Osteoblast (primary cell): ENCODE measurements at regions not wholly inside any gene's neighbourhood (a gene's known extent, or its start where the extent isn't known, plus 50 kb on each side); places are given as distances from the start of the nearest gene placed in this dataset.

ENCODE experiments used
- DNase-seq: peaks from one replicate; pipeline ENCODE4 v3.0.0; 2011; ENCODE audit warnings: low spot score, mixed read lengths; ENCODE audit not compliant: insufficient read length; ENCODE audit errors: missing footprints
- H2AFZ ChIP-seq: 2 replicates; pipeline ENCODE4 v1.6.0; 2011; ENCODE audit warnings: mild to moderate bottlenecking, low read length
- H3K27ac ChIP-seq: 2 replicates; pipeline ENCODE4 v1.5.1; 2011; ENCODE audit warnings: mild to moderate bottlenecking, low read depth, low read length, moderate library complexity
- H3K27me3 ChIP-seq: 2 replicates; pipeline ENCODE4 v1.6.0; 2012; ENCODE audit warnings: mild to moderate bottlenecking, control low read depth, inconsistent platforms, low read length, moderate library complexity; ENCODE audit not compliant: insufficient read depth
- H3K36me3 ChIP-seq: 2 replicates; pipeline ENCODE4 v1.5.1; 2011; ENCODE audit warnings: mild to moderate bottlenecking, low read length, control low read depth, moderate library complexity; ENCODE audit not compliant: insufficient read depth
- H3K4me1 ChIP-seq: 2 replicates; pipeline ENCODE4 v1.5.1; 2011; ENCODE audit warnings: mild to moderate bottlenecking, low read length, control low read depth, moderate library complexity; ENCODE audit not compliant: insufficient read depth
- H3K4me2 ChIP-seq: 2 replicates; pipeline ENCODE4 v1.6.0; 2011; ENCODE audit warnings: mild to moderate bottlenecking, low read length; ENCODE audit not compliant: insufficient read depth
- H3K4me3 ChIP-seq: fragments of 200-600 bp; sonication (generic); 3 replicates; pipeline ENCODE4 v1.5.1; 2012; ENCODE audit warnings: mild to moderate bottlenecking, low read length, inconsistent platforms; ENCODE audit not compliant: insufficient read depth
- H3K79me2 ChIP-seq: 2 replicates; pipeline ENCODE4 v1.6.0; 2012; ENCODE audit warnings: mild to moderate bottlenecking, low read length, control low read depth, inconsistent platforms; ENCODE audit not compliant: insufficient read depth
- H3K9me3 ChIP-seq: 2 replicates; pipeline ENCODE4 v1.5.1; 2011; ENCODE audit warnings: low read depth, low read length, control low read depth
- H4K20me1 ChIP-seq: 2 replicates; pipeline ENCODE4 v1.6.0; 2012; ENCODE audit warnings: mild to moderate bottlenecking, low read length, control low read depth; ENCODE audit not compliant: insufficient read depth
- CTCF ChIP-seq: IDR thresholded peaks from 2 replicates; pipeline ENCODE4 v1.5.1; 2011; ENCODE audit warnings: mild to moderate bottlenecking, low read depth, low read length, moderate library complexity; ENCODE audit errors: extremely low read depth

GRCh38 chr1:106524631-106525030 lies 531.8 kb upstream of the PRMT6 start:
- TF ChIP-seq CTCF, result no peak
- Histone ChIP-seq H4K20me1 (no peaks in the 10 kb centered on the region), H3K27ac (no peak overlapping the region), H3K4me1 (peaks cover 9% of the 10 kb centered on the region), H3K4me3 (no peak overlapping the region), H3K36me3 (no peaks in the 10 kb centered on the region), H3K4me2 (no peak overlapping the region), H3K9me3 (no peaks in the 10 kb centered on the region), H3K27me3 (no peaks in the 10 kb centered on the region), H2AFZ (no peak overlapping the region), H3K79me2 (no peaks in the 10 kb centered on the region)
- DNase-seq, result no peak

- Histone ChIP-seq H3K79me2 (no peaks in the 10 kb centered on the region), H4K20me1 (no peaks in the 10 kb centered on the region), H2AFZ (no peak overlapping the region), H3K27me3 (no peaks in the 10 kb centered on the region), H3K4me2 (no peak overlapping the region), H3K4me1 (peaks cover 9% of the 10 kb centered on the region), H3K36me3 (no peaks in the 10 kb centered on the region), H3K27ac (no peak overlapping the region), H3K4me3 (no peak overlapping the region), H3K9me3 (no peaks in the 10 kb centered on the region)
- TF ChIP-seq CTCF, result no peak
- DNase-seq, result peak; percentile 0
These were observed 529.8 kb upstream of the PRMT6 start for GRCh38 chr1:106526650-106527049.

GRCh38 chr1:106534612-106535011 lies 521.9 kb upstream of the PRMT6 start:
- no peak overlapping the region for H3K27ac ChIP-seq
- H2AFZ ChIP-seq, result no peak overlapping the region
- DNase-seq, result no peak
- no peaks in the 10 kb centered on the region for H4K20me1 ChIP-seq
- H3K36me3 ChIP-seq, result no peaks in the 10 kb centered on the region
- H3K4me3 ChIP-seq, result no peak overlapping the region
- TF ChIP-seq CTCF, result no peak
- H3K9me3 ChIP-seq, result no peaks in the 10 kb centered on the region
- H3K4me1 ChIP-seq, result no peaks in the 10 kb centered on the region
- H3K79me2 ChIP-seq, result no peaks in the 10 kb centered on the region
- no peak overlapping the region for H3K4me2 ChIP-seq
- no peaks in the 10 kb centered on the region for H3K27me3 ChIP-seq

- no peak overlapping the region for H3K27ac ChIP-seq
- no peaks in the 10 kb centered on the region for H3K79me2 ChIP-seq
- TF ChIP-seq CTCF, result no peak
- H3K4me1 ChIP-seq, result no peaks in the 10 kb centered on the region
- H3K9me3 ChIP-seq, result no peaks in the 10 kb centered on the region
- DNase-seq, result no peak
- H3K4me3 ChIP-seq, result no peak overlapping the region
- H3K4me2 ChIP-seq, result no peak overlapping the region
- no peak overlapping the region for H2AFZ ChIP-seq
- H4K20me1 ChIP-seq, result no peaks in the 10 kb centered on the region
- no peaks in the 10 kb centered on the region for H3K36me3 ChIP-seq
- no peaks in the 10 kb centered on the region for H3K27me3 ChIP-seq
These were observed 519.7 kb upstream of the PRMT6 start for GRCh38 chr1:106536741-106537140.
